NCI-H2227 (cell line): ENCODE measurements at regions not wholly inside any gene's neighbourhood (a gene's known extent, or its start where the extent isn't known, plus 50 kb on each side); places are given as distances from the start of the nearest gene placed in this dataset.

Experiments
- DNase-seq: peaks from one replicate; lab custom pipeline; 2025; ENCODE audit not compliant: unreplicated experiment; lab: John Stamatoyannopoulos, UW

GRCh38 chrX:114332766-114333165 lies 251.1 kb upstream of the HTR2C start:
- no peak for DNase-seq

- DNase-seq = no peak
Observed at GRCh38 chrX:114334473-114334982, 249.4 kb upstream of the HTR2C start.

- DNase-seq = no peak
Observed at GRCh38 chrX:114338870-114339269, 245.0 kb upstream of the HTR2C start.

DNA sequence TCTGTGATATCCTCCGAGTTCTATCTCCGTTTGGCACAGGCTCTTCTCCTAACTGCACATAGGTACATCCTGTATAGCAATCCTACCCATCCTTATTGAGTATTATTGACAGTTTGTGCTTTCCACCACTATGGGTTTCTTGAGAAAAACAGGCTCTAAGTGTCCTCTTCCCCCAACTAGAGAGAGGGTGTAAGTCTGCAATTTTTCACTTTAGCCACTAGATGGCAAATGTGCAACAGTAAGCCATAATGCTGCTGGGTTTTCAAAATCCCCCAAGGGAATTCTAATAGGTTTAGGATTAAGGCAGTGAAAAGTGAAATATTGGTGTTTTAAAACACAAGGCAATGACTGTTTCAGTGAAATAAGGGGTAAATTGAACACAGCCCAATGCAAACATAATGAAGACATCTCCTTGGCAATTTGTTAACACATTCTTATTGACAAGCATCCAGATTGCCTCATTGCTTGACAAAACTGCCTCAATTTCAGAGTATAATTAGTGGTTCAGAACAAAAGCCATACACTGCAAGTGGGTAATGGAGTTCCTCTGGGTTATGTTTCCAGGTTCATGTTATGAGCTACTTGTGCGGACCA lies 239.0 kb upstream of the HTR2C start:
- DNase-seq = peak; percentile 46

DNA sequence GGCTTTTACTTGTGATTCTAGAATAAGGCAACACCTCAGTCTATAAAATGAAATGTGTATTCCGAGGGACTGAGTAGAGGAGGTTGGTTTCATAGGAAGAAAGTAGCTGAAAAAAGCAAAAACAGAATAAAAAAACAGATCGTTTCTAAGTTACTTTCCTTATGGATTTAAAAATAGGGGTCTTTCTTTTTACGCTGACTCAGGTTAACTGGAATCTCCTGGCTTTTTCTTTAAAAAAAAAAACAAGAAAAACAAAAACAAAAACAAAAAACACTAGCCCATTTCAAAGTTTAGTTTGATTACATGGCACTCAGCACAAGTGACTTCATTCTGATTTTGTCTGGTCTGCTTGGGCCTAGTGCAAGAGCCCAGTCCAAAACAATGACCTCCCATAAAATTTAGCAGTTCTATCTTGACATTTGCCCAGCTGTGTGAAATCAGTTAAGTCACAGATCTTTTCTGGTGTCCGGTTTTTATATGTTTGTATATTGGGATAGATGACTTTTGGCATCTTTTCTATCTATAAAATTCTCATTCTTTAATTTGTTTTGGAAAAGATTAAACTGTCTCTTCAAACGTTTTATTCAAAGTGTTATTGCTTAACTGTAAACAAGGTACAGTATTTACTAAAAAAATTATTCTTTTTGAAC lies 222.7 kb upstream of the HTR2C start:
- no peak for DNase-seq

- DNase-seq = no peak
Observed at GRCh38 chrX:114363346-114363745, 220.5 kb upstream of the HTR2C start.

GRCh38 chrX:114365065-114365834 lies 218.6 kb upstream of the HTR2C start:
- no peak for DNase-seq

GRCh38 chrX:114372937-114373336 lies 210.9 kb upstream of the HTR2C start:
- DNase-seq = no peak

DNA sequence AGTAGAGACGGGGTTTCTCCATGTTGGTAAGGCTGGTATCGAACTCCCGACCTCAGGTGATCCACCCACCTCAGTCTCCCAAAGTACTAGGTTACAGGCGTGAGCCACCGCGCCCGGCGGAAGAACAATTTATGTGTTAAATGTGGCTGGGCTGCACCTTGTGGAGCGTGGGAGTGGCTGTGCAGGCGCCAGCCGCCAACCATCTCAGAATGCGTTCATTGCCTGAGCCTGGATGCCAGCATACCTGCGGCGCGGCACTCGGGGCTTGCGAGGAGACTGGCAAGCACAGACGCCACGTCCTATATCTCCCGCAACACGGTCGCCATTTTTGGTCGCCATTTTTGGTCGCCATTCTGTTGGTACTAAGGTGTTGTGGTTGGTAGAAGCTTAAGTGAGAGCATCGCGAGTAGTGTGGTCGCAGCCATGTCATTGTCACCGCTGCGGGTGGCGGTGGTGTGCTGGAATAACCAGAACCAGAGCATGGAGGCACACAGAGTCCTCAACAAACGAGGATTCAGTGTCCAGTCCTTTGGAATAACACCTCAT lies 193.6 kb upstream of the HTR2C start:
- peak; percentile 7 for DNase-seq
